ENCODE measurements at regions not wholly inside any gene's neighbourhood (a gene's known extent, or its start where the extent isn't known, plus 50 kb on each side); places are given as distances from the start of the nearest gene placed in this dataset.

DNA sequence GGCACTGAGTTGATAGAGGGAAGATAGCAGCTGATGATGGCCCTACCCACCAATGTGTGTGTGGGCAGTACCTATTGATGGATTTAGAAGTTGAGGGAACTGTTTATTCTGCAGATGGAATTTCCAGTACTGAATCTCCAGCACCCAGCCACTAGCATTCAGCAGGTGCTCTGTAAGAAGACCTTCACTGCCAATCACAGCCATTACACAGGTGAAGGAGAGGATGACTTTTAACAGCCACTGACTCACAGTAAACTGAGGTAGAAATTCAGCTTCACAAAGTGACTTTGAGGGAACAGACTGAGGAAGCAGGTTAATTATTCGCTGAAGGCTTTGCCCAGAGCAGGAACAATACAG is 107.8 kb downstream of the GGTLC2 start:
- Histone ChIP-seq H3K23ac (ENCODE audit: insufficient read length, low read depth, low read length) (no peak overlapping the region), H2BK5ac (ENCODE audit: insufficient read length, low read length) (no peak overlapping the region), H4K5ac (ENCODE audit: insufficient read length, low read depth, low read length) (no peak overlapping the region), H3K4me2 (ENCODE audit: insufficient read depth, insufficient read length, low read length) (no peak overlapping the region), H3T11ph (ENCODE audit: low read length) (no peak overlapping the region), H2AFZ (ENCODE audit: low read length) (no peak overlapping the region), H2BK20ac (ENCODE audit: low read depth, low read length, poor library complexity, severe bottlenecking) (no peak overlapping the region), H3K18ac (ENCODE audit: insufficient read length, low read depth, low read length) (no peak overlapping the region), H3K56ac (ENCODE audit: insufficient read length, low read depth, low read length) (no peak overlapping the region), H3K4ac (ENCODE audit: low read depth, low read length) (no peak overlapping the region), H3K9me3 (ENCODE audit: control insufficient read depth, low read depth, low read length) (no peaks in the 10 kb centered on the region), H3K14ac (ENCODE audit: insufficient read depth, low read length) (no peak overlapping the region), H2BK12ac (ENCODE audit: insufficient read length, low read depth, low read length) (no peak overlapping the region), H2BK120ac (ENCODE audit: low read depth, low read length, poor library complexity, severe bottlenecking) (no peak overlapping the region), H3K79me2 (ENCODE audit: insufficient read depth, low read length) (no peaks in the 10 kb centered on the region), H4K91ac (ENCODE audit: insufficient read length, low read depth, low read length) (no peak overlapping the region), H3K9ac (ENCODE audit: extremely low read depth, insufficient read length, low read length) (no peak overlapping the region), H3K27me3 (ENCODE audit: insufficient read depth, low read length) (peaks cover 13% of the 10 kb centered on the region), H3K27ac (ENCODE audit: insufficient read length, low read depth, low read length) (no peak overlapping the region), H4K8ac (replicated peaks; ENCODE audit: insufficient read length, low read depth, low read length) (no peak overlapping the region), H3K23me2 (ENCODE audit: insufficient read length, low read depth, low read length, poor library complexity, severe bottlenecking) (no peaks in the 10 kb centered on the region), H4K20me1 (ENCODE audit: control insufficient read depth, insufficient read depth, insufficient read length) (no peaks in the 10 kb centered on the region), H2AK5ac (ENCODE audit: insufficient read length, low read length) (no peak overlapping the region), H2BK15ac (ENCODE audit: low read depth, low read length) (no peak overlapping the region), H3K4me1 (ENCODE audit: insufficient read depth, low read length) (no peaks in the 10 kb centered on the region), H3K79me1 (ENCODE audit: insufficient read depth, low read depth, low read length, poor library complexity, severe bottlenecking) (no peaks in the 10 kb centered on the region)
- Mint-ChIP-seq H3K27ac (no peak overlapping the region), H3K9me3 (no peaks in the 10 kb centered on the region), H3K27me3 (ENCODE audit: low read depth) (peaks cover 100% of the 10 kb centered on the region), H3K36me3 (ENCODE audit: insufficient read depth in 1 of 3, low read depth in 3 of 3) (no peaks in the 10 kb centered on the region), H3K4me3 (no peak overlapping the region), H3K4me1 (peaks cover 0 to 3% of the 10 kb centered on the region in 2 experiments; a peak in 3 of 4 replicates)
- no peak for DNase-seq
- TF ChIP-seq, protein P1, sequence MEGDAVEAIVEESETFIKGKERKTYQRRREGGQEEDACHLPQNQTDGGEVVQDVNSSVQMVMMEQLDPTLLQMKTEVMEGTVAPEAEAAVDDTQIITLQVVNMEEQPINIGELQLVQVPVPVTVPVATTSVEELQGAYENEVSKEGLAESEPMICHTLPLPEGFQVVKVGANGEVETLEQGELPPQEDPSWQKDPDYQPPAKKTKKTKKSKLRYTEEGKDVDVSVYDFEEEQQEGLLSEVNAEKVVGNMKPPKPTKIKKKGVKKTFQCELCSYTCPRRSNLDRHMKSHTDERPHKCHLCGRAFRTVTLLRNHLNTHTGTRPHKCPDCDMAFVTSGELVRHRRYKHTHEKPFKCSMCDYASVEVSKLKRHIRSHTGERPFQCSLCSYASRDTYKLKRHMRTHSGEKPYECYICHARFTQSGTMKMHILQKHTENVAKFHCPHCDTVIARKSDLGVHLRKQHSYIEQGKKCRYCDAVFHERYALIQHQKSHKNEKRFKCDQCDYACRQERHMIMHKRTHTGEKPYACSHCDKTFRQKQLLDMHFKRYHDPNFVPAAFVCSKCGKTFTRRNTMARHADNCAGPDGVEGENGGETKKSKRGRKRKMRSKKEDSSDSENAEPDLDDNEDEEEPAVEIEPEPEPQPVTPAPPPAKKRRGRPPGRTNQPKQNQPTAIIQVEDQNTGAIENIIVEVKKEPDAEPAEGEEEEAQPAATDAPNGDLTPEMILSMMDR (conservative IDR thresholded peaks at IDR 0.05), result no peak
- no CpG with 5 or more reads among the region's 1 CpG for WGBS (ENCODE audit: extremely low coverage, insufficient read length, low lambda C conversion rate)
